H1 (cell line): ENCODE measurements at regions not wholly inside any gene's neighbourhood (a gene's known extent, or its start where the extent isn't known, plus 50 kb on each side); places are given as distances from the start of the nearest gene placed in this dataset.

Experiments used
- CTCF ChIA-PET: fragments of 300-600 bp; sonication (Branson Sonifier 250); formaldehyde crosslinking; loops from one replicate; lab custom pipeline; 2021; ENCODE audit not compliant: partially characterized antibody; lab: Charles Lee
- POLR2A ChIA-PET: fragments of 300-600 bp; sonication (Branson Sonifier 250); formaldehyde crosslinking; loops from one replicate; lab custom pipeline; 2021; ENCODE audit warnings: inconsistent platforms; ENCODE audit not compliant: partially characterized antibody; lab: Charles Lee
- DNase-seq, 2 experiments: peaks; one replicate each; pipeline versions ENCODE4 v3.0.0 to v3.0.0-alpha.2; 2010 to 2022; ENCODE audit warnings: low spot score in 2 of 2, low read depth in 1 of 2, mixed read lengths in 1 of 2
- FAIRE-seq: peaks from 2 replicates; lab custom pipeline; 2011; peaks lifted over from hg19 to GRCh38; lab: Jason Lieb, UNC
- H2AFZ ChIP-seq: 2 replicates; pipeline ENCODE4 v1.8.1; 2012; ENCODE audit warnings: low read length, inconsistent platforms
- H2AK5ac ChIP-seq: 2 replicates; pipeline ENCODE4 v1.6.1; 2013; ENCODE audit warnings: low read depth, low read length
- H2BK120ac ChIP-seq: replicated peaks from 2 replicates; pipeline ENCODE3; 2013; ENCODE audit warnings: low read depth, low read length, inconsistent platforms
- H2BK12ac ChIP-seq: 2 replicates; pipeline ENCODE4 v1.6.1; 2013; ENCODE audit warnings: low read depth, low read length
- H2BK15ac ChIP-seq: 2 replicates; pipeline ENCODE4 v1.6.1; 2013; ENCODE audit warnings: low read length
- H2BK20ac ChIP-seq: 2 replicates; pipeline ENCODE4 v1.6.1; 2013; ENCODE audit warnings: low read length
- H2BK5ac ChIP-seq: 2 replicates; pipeline ENCODE4 v1.6.1; 2013; ENCODE audit warnings: low read depth, low read length
- H3K14ac ChIP-seq: 2 replicates; pipeline ENCODE4 v1.6.1; 2013; ENCODE audit warnings: inconsistent platforms; ENCODE audit not compliant: insufficient read length
- H3K18ac ChIP-seq: 2 replicates; pipeline ENCODE4 v1.6.1; 2013; ENCODE audit warnings: low read length; ENCODE audit errors: extremely low read depth
- H3K23ac ChIP-seq: 2 replicates; pipeline ENCODE4 v1.6.1; 2013; ENCODE audit warnings: inconsistent platforms; ENCODE audit not compliant: insufficient read length
- H3K23me2 ChIP-seq: 2 replicates; pipeline ENCODE4 v1.6.1; 2013; ENCODE audit warnings: low read depth, low read length
- H3K27ac ChIP-seq: 2 replicates; pipeline ENCODE4 v1.6.1; 2011; ENCODE audit warnings: low read depth, low read length, inconsistent platforms
- H3K27me3 ChIP-seq, 4 experiments: replicated peaks in 1 of 4; 1 replicate in 1 of 4; 2 replicates in 3 of 4; pipeline versions ENCODE4 v1.6.1 to v1.8.1; 2011 to 2013; ENCODE audit warnings: low read length in 3 of 4, mild to moderate bottlenecking in 3 of 4, inconsistent platforms in 2 of 4, mixed read lengths in 2 of 4, moderate library complexity in 1 of 4; ENCODE audit not compliant: control insufficient read depth in 3 of 4, insufficient read depth in 3 of 4; ENCODE audit errors: extremely low read depth in 1 of 4
- H3K36me3 ChIP-seq, 4 experiments: 2 replicates each; pipeline versions ENCODE4 v1.6.1 to v1.8.1; 2011 to 2013; ENCODE audit warnings: mild to moderate bottlenecking in 4 of 4, low read length in 3 of 4, moderate library complexity in 2 of 4, control low read depth in 1 of 4, inconsistent platforms in 1 of 4; ENCODE audit not compliant: insufficient read depth in 4 of 4, control insufficient read depth in 2 of 4
- H3K4ac ChIP-seq: replicated peaks from 2 replicates; pipeline ENCODE3; 2013; ENCODE audit warnings: low read length, low read depth, mixed read lengths, inconsistent platforms; ENCODE audit not compliant: insufficient read length
- H3K4me1 ChIP-seq, 4 experiments: replicated peaks in 1 of 4; 1 replicate in 1 of 4; 2 replicates in 3 of 4; pipeline versions ENCODE4 v1.6.1 to v1.8.1; 2011 to 2013; ENCODE audit warnings: low read length in 3 of 4, inconsistent platforms in 2 of 4, mixed read lengths in 1 of 4; ENCODE audit not compliant: insufficient read depth in 4 of 4, control insufficient read depth in 3 of 4
- H3K4me2 ChIP-seq, 2 experiments: 2 replicates each; pipeline versions ENCODE4 v1.6.1 to v1.8.1; 2011 to 2013; ENCODE audit warnings: low read depth in 2 of 2, low read length in 2 of 2, control low read depth in 1 of 2, inconsistent platforms in 1 of 2, mild to moderate bottlenecking in 1 of 2; ENCODE audit not compliant: insufficient read depth in 1 of 2
- H3K4me3 ChIP-seq, 4 experiments: fragments of 200-600, 300-600 bp in 1 of 4; sonication (generic), shearing (Covaris generic), sonication (Bioruptor Twin) in 1 of 4; 2 replicates each; pipeline versions ENCODE4 v1.5.1 to v1.8.1; 2011 to 2016; ENCODE audit warnings: low read length in 4 of 4, low read depth in 3 of 4, control low read depth in 2 of 4, inconsistent platforms in 2 of 4, mild to moderate bottlenecking in 2 of 4, mixed read lengths in 1 of 4, moderate library complexity in 1 of 4; ENCODE audit not compliant: insufficient read depth in 2 of 4; ENCODE audit errors: extremely low read depth in 1 of 4
- H3K56ac ChIP-seq: replicated peaks from 2 replicates; pipeline ENCODE3; 2013; ENCODE audit warnings: low read depth, mild to moderate bottlenecking, mixed read lengths, low read length, inconsistent platforms; ENCODE audit not compliant: insufficient read length
- H3K79me1 ChIP-seq: 2 replicates; pipeline ENCODE4 v1.6.1; 2013; ENCODE audit warnings: low read depth, low read length, control low read depth
- H3K79me2 ChIP-seq, 2 experiments: 2 replicates each; pipeline versions ENCODE4 v1.6.1 to v1.8.1; 2012 to 2013; ENCODE audit warnings: low read length in 2 of 2, mild to moderate bottlenecking in 2 of 2, inconsistent platforms in 1 of 2; ENCODE audit not compliant: insufficient read depth in 2 of 2, control insufficient read depth in 1 of 2
- H3K9ac ChIP-seq, 4 experiments: replicated peaks in 1 of 4; 1 replicate in 1 of 4; 2 replicates in 3 of 4; pipeline versions ENCODE4 v1.6.1 to v1.8.1; 2011 to 2013; ENCODE audit warnings: low read depth in 3 of 4, low read length in 3 of 4, control low read depth in 2 of 4, mild to moderate bottlenecking in 2 of 4, moderate library complexity in 2 of 4, inconsistent platforms in 1 of 4; ENCODE audit errors: extremely low read depth in 1 of 4
- H3K9me3 ChIP-seq, 2 experiments: 2 replicates each; pipeline versions ENCODE4 v1.6.1 to v1.8.1; 2012 to 2013; ENCODE audit warnings: mild to moderate bottlenecking in 2 of 2, moderate library complexity in 2 of 2, control low read depth in 1 of 2, inconsistent platforms in 1 of 2, low read depth in 1 of 2, low read length in 1 of 2, mixed read lengths in 1 of 2; ENCODE audit not compliant: insufficient read depth in 2 of 2
- H4K20me1 ChIP-seq, 2 experiments: replicated peaks in 1 of 2; 2 replicates each; pipeline versions ENCODE3 to v1.8.1; 2011 to 2013; ENCODE audit warnings: inconsistent platforms in 2 of 2, low read length in 2 of 2, mild to moderate bottlenecking in 1 of 2; ENCODE audit not compliant: insufficient read depth in 2 of 2, control insufficient read depth in 1 of 2
- H4K5ac ChIP-seq: 2 replicates; pipeline ENCODE4 v1.6.1; 2013; ENCODE audit warnings: low read length, low read depth, mixed read lengths, inconsistent platforms; ENCODE audit not compliant: insufficient read length
- H4K8ac ChIP-seq: 2 replicates; pipeline ENCODE4 v1.8.0; 2013; ENCODE audit warnings: mild to moderate bottlenecking, moderate library complexity, low read length, inconsistent platforms; ENCODE audit not compliant: insufficient read depth; ENCODE audit errors: extremely low read depth
- H4K91ac ChIP-seq: replicated peaks from 2 replicates; pipeline ENCODE3; 2013; ENCODE audit warnings: low read length, mixed read lengths, inconsistent platforms; ENCODE audit not compliant: insufficient read length
- CBX5 ChIP-seq: fragments of 300-800, 300-1000 bp; sonication (generic); IDR thresholded peaks from 2 replicates; pipeline ENCODE4 v1.7.1; 2016; ENCODE audit warnings: antibody characterized with exemption, low read length, low read depth
- CEBPB ChIP-seq: IDR thresholded peaks from 2 replicates; pipeline ENCODE4 v1.6.1; 2012; ENCODE audit warnings: low read depth, low read length
- FOSL1 ChIP-seq: IDR thresholded peaks from 2 replicates; pipeline ENCODE4 v1.6.1; 2011; ENCODE audit warnings: mild to moderate bottlenecking, low read depth, low read length, moderate library complexity; ENCODE audit not compliant: insufficient read depth
- KDM4A ChIP-seq: IDR thresholded peaks from one replicate; pipeline ENCODE4 v1.7.1; 2012; ENCODE audit warnings: low read depth, mild to moderate bottlenecking, moderate library complexity, low read length, inconsistent platforms; ENCODE audit not compliant: severe bottlenecking
- POLR2A ChIP-seq, 2 experiments: IDR thresholded peaks; 1 replicate in 1 of 2; 2 replicates in 1 of 2; pipeline ENCODE4 v1.6.1; 2011; ENCODE audit warnings: low read depth in 2 of 2, low read length in 2 of 2, mild to moderate bottlenecking in 2 of 2; ENCODE audit errors: control extremely low read depth in 1 of 2
- SP1 ChIP-seq: IDR thresholded peaks from 2 replicates; pipeline ENCODE4 v1.6.1; 2011; ENCODE audit warnings: low read depth, low read length
- TAF1 ChIP-seq: IDR thresholded peaks from 2 replicates; pipeline ENCODE4 v1.6.1; 2011; ENCODE audit warnings: mild to moderate bottlenecking, low read depth, low read length
- TBP ChIP-seq: IDR thresholded peaks from 2 replicates; pipeline ENCODE4 v1.6.1; 2011; ENCODE audit warnings: low read depth, low read length, improper control_type of control experiment
- WGBS, 2 experiments: shearing (Covaris generic) in 1 of 2; methylation state at CpG; one replicate each; pipeline versions ENCODE4 v1.1.6 to v1.1.7; 2013 to 2015; ENCODE audit warnings: low lambda C conversion rate in 2 of 2, mixed read lengths in 2 of 2, inconsistent platforms in 1 of 2, low coverage in 1 of 2, missing lambda C conversion rate in 1 of 2; ENCODE audit not compliant: insufficient replicate concordance in 2 of 2, insufficient coverage in 1 of 2, insufficient read length in 1 of 2; ENCODE audit errors: extremely low coverage in 1 of 2, missing lambda C conversion rate in 1 of 2; 5-methylcytosine and 5-hydroxymethylcytosine counted together
- TF ChIP-seq, protein P1 (sequence below): IDR thresholded peaks from 2 replicates; pipeline ENCODE4 v1.6.1; 2011; ENCODE audit warnings: low read depth, mild to moderate bottlenecking, low read length; ENCODE audit not compliant: insufficient read depth
- TF ChIP-seq, protein P2 (sequence below): IDR thresholded peaks from 2 replicates; pipeline ENCODE4 v1.6.1; 2011; ENCODE audit warnings: low read length, improper control_type of control experiment

DNA sequence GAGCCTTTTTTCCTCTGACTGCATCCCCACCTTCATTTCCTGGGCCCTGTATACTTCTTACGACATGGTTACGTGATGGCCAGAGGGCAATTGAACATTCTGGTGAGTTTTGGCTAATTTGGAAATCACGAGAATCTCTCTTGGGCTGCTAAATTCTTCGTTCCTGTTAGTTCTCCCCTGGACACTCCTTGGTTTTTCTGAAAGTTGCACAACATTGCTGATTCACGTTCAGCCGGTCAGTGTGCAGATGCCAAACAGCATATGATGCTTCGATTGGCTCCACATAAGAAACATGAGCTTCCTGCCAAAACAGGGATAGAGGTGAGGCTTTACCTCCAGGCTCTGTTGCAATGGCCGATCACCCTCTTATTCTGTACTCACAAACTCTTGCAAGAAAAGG is 119.4 kb upstream of the LY86 start:
- CTCF ChIA-PET, result interaction anchor here (0.6 to 0.7 kb wide), 2 partner anchors 77 to 336 kb away, joined by 3 to 4 read pairs; no protein-coding TSS in a partner anchor
- no peak overlapping the region for H2AFZ ChIP-seq
- no peaks in the 10 kb centered on the region for H3K36me3 ChIP-seq
- no peaks in the 10 kb centered on the region for H3K4me1 ChIP-seq
- H3K4me3 ChIP-seq, result no peak overlapping the region
- H3K4ac ChIP-seq, result no peak overlapping the region
- H2BK20ac ChIP-seq, result no peak overlapping the region
- H3K9ac ChIP-seq, result no peak overlapping the region
- 88% methylated on average over 8 of the region's 8 CpGs; no CpG with 5 or more reads in 1 of the 2 experiments for WGBS, 2 experiments
- H3K79me2 ChIP-seq, result no peaks in the 10 kb centered on the region
- H3K23me2 ChIP-seq, result no peaks in the 10 kb centered on the region
- H3K23ac ChIP-seq, result no peak overlapping the region
- no peak overlapping the region for H3K4me2 ChIP-seq
- H2AK5ac ChIP-seq, result no peak overlapping the region
- no peak overlapping the region for H4K8ac ChIP-seq
- TF ChIP-seq POLR2A (IDR thresholded peaks at IDR 0.05; ENCODE audit: control extremely low read depth in 1 of 2, low read depth in 2 of 2, low read length in 2 of 2) (no peak), CBX5 (no peak), TAF1 (no peak), SP1 (no peak), FOSL1 (no peak), TBP (no peak), KDM4A (no peak), CEBPB (no peak)
- TF ChIP-seq, protein P1, sequence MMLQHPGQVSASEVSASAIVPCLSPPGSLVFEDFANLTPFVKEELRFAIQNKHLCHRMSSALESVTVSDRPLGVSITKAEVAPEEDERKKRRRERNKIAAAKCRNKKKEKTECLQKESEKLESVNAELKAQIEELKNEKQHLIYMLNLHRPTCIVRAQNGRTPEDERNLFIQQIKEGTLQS, result no peak
- TF ChIP-seq, protein P2, sequence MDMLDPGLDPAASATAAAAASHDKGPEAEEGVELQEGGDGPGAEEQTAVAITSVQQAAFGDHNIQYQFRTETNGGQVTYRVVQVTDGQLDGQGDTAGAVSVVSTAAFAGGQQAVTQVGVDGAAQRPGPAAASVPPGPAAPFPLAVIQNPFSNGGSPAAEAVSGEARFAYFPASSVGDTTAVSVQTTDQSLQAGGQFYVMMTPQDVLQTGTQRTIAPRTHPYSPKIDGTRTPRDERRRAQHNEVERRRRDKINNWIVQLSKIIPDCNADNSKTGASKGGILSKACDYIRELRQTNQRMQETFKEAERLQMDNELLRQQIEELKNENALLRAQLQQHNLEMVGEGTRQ, result no peak
- no peak overlapping the region for H2BK5ac ChIP-seq
- no peak overlapping the region for H3K27ac ChIP-seq
- POLR2A ChIA-PET, result no interaction called here
- FAIRE-seq, result no peak
- no peaks in the 10 kb centered on the region for H3K9me3 ChIP-seq
- no peak overlapping the region for H4K5ac ChIP-seq
- no peak overlapping the region for H2BK120ac ChIP-seq
- no peaks in the 10 kb centered on the region for H3K79me1 ChIP-seq
- H2BK12ac ChIP-seq, result no peak overlapping the region
- H4K20me1 ChIP-seq, result no peaks in the 10 kb centered on the region
- no peak overlapping the region for H3K18ac ChIP-seq
- H3K56ac ChIP-seq, result no peak overlapping the region
- no peaks in the 10 kb centered on the region for H3K27me3 ChIP-seq
- H3K14ac ChIP-seq, result no peak overlapping the region
- no peak overlapping the region for H4K91ac ChIP-seq
- no peak for DNase-seq
- no peak overlapping the region for H2BK15ac ChIP-seq
